ENCODE measurements at regions not wholly inside any gene's neighbourhood (a gene's known extent, or its start where the extent isn't known, plus 50 kb on each side); places are given as distances from the start of the nearest gene placed in this dataset.

DNA sequence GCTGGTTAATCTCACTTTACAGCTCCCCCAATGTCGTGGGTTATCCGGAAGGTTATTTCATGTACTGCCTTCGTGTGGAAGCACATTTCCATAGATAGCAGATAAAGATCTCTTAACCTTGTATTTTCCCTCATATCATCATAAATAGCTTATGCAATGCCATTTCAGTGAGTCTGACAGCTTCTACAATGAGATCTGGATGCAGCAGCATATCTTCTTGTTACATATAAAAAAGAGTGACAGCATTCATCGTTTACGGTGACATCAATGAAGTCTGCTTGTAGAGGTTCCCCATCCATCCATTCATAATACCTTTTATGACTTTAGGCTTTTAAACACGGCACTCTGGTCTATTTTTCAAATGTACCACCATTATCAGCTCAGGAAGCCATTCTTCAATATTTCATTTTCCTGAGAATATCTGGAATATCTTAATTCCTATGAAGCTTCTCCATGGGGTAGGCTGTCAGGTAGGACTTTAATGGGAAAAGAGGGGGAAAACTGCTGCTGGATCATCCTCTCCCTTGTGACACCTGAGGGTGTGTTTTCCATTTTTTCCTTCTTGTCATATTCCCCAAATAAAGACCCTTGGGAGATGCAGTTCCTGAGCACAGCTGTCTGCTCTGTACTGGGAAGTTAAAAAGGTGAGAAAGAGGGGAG, 51.9 kb upstream of the CTBP2 start:
- TF ChIP-seq, protein P1, sequence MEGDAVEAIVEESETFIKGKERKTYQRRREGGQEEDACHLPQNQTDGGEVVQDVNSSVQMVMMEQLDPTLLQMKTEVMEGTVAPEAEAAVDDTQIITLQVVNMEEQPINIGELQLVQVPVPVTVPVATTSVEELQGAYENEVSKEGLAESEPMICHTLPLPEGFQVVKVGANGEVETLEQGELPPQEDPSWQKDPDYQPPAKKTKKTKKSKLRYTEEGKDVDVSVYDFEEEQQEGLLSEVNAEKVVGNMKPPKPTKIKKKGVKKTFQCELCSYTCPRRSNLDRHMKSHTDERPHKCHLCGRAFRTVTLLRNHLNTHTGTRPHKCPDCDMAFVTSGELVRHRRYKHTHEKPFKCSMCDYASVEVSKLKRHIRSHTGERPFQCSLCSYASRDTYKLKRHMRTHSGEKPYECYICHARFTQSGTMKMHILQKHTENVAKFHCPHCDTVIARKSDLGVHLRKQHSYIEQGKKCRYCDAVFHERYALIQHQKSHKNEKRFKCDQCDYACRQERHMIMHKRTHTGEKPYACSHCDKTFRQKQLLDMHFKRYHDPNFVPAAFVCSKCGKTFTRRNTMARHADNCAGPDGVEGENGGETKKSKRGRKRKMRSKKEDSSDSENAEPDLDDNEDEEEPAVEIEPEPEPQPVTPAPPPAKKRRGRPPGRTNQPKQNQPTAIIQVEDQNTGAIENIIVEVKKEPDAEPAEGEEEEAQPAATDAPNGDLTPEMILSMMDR (IDR thresholded peaks at IDR 0.05; ENCODE audit: unreplicated experiment in 3 of 3) = no peak
- peaks cover 7% of the 10 kb centered on the region for H3K4me1 Mint-ChIP-seq

More for the DNA sequence above, 51.9 kb upstream of the CTBP2 start:
- H3K4me3 Mint-ChIP-seq = no peak overlapping the region
- no peaks in the 10 kb centered on the region for H3K9me3 Mint-ChIP-seq
- no peak overlapping the region for H3K27ac Mint-ChIP-seq
- H3K27me3 Mint-ChIP-seq (ENCODE audit: low read depth) = peaks cover 5% of the 10 kb centered on the region
- H3K36me3 Mint-ChIP-seq (ENCODE audit: low read depth) = no peaks in the 10 kb centered on the region

All from nephron (organoid).